Esophagus muscularis mucosa (tissue), 4 donors: ENCODE measurements at regions not wholly inside any gene's neighbourhood (a gene's known extent, or its start where the extent isn't known, plus 50 kb on each side); places are given as distances from the start of the nearest gene placed in this dataset.

Source experiments
- DNase-seq: peaks from one replicate; pipeline ENCODE4 v3.0.0-alpha.2; 2017; ENCODE audit errors: extremely low spot score
- H3K27ac ChIP-seq, 4 donors: fragments of 200-600 bp; sonication (generic); replicated peaks in 1 of 4; 1 replicate in 3 of 4; 2 replicates in 1 of 4; pipeline ENCODE4 v1.5.1; 2016 to 2019; ENCODE audit warnings: mild to moderate bottlenecking in 1 of 4
- H3K27me3 ChIP-seq, 4 donors: fragments of 200-600 bp; sonication (generic); one replicate each; pipeline versions ENCODE4 v1.5.1 to v1.6.0; 2016 to 2019
- H3K36me3 ChIP-seq, 4 donors: fragments of 200-600 bp; sonication (generic); one replicate each; pipeline ENCODE4 v1.5.1; 2016 to 2019
- H3K4me1 ChIP-seq, 4 donors: fragments of 200-600 bp; sonication (generic); one replicate each; pipeline ENCODE4 v1.5.1; 2016 to 2019
- H3K4me3 ChIP-seq, 4 donors: fragments of 200-600 bp; sonication (generic); 1 replicate in 2 of 4; 2 replicates in 2 of 4; pipeline ENCODE4 v1.5.1; 2016 to 2019; ENCODE audit warnings: mild to moderate bottlenecking in 4 of 4, moderate library complexity in 1 of 4
- H3K9me3 ChIP-seq, 4 donors: fragments of 200-600 bp; sonication (generic); 1 replicate in 3 of 4; 2 replicates in 1 of 4; pipeline ENCODE4 v1.5.1; 2016 to 2019
- CTCF ChIP-seq, 3 experiments: fragments of 200-600 bp in 2 of 3; fragments of 450-650 bp in 1 of 3; sonication (generic) in 2 of 3; IDR thresholded peaks; one replicate each; pipeline ENCODE4 v1.5.1; 2017 to 2019; ENCODE audit warnings: antibody characterized with exemption in 3 of 3, mild to moderate bottlenecking in 2 of 3, moderate library complexity in 1 of 3
- EP300 ChIP-seq: sonication (generic); formaldehyde crosslinking; IDR thresholded peaks from one replicate; pipeline ENCODE4 v1.6.1; 2017; ENCODE audit warnings: antibody characterized with exemption
- POLR2A ChIP-seq: fragments of 450-650 bp; IDR thresholded peaks from one replicate; pipeline ENCODE4 v1.6.1; 2017; ENCODE audit warnings: antibody characterized with exemption, moderate library complexity, mild to moderate bottlenecking, low read depth
- POLR2AphosphoS5 ChIP-seq, 2 donors: sonication (generic); formaldehyde crosslinking; IDR thresholded peaks; one replicate each; pipeline ENCODE4 v1.6.1; 2017; ENCODE audit warnings: antibody characterized with exemption in 2 of 2
- WGBS: methylation state at CpG from one replicate; pipeline ENCODE4 v1.1.5; 2018; 5-methylcytosine and 5-hydroxymethylcytosine counted together
- intact Hi-C: fragments of 100-400 bp; cut with DNase I; formaldehyde crosslinking; loops from one replicate; pipeline ENCODE4 v1.15.1; 2023

GRCh38 chr21:27277110-27277509, 310.2 kb upstream of the ADAMTS5 start:
- peaks cover 0 to 15% (median 7%) of the 10 kb centered on the region in 4 donors for H3K4me1 ChIP-seq
- DNase-seq: no peak
- H3K27me3 ChIP-seq: no peaks in the 10 kb centered on the region
- H3K36me3 ChIP-seq: no peaks in the 10 kb centered on the region
- no peak overlapping the region for H3K4me3 ChIP-seq
- no peaks in the 10 kb centered on the region for H3K9me3 ChIP-seq
- intact Hi-C loops: no loop called here
- no peak overlapping the region for H3K27ac ChIP-seq
- TF ChIP-seq POLR2A (no peak), POLR2AphosphoS5 (IDR thresholded peaks at IDR 0.05) (no peak), CTCF (IDR thresholded peaks at IDR 0.05) (no peak), EP300 (no peak)

GRCh38 chr21:27275294-27275927, 308.5 kb upstream of the ADAMTS5 start:
- no peaks in the 10 kb centered on the region for H3K9me3 ChIP-seq
- no peaks in the 10 kb centered on the region for H3K36me3 ChIP-seq
- H3K4me3 ChIP-seq: no peak overlapping the region
- H3K4me1 ChIP-seq: peaks cover 0 to 15% (median 7%) of the 10 kb centered on the region in 4 donors
- peak overlapping the region in 1 of 4 donors; percentile 6 for H3K27ac ChIP-seq
- no peaks in the 10 kb centered on the region for H3K27me3 ChIP-seq
- WGBS: 4% methylated on average over 1 of the region's 1 CpG
- intact Hi-C loops: no loop called here
- no peak for DNase-seq
- TF ChIP-seq POLR2AphosphoS5 (IDR thresholded peaks at IDR 0.05): no peak
- TF ChIP-seq CTCF (IDR thresholded peaks at IDR 0.05): no peak
- no peak for TF ChIP-seq EP300
- no peak for TF ChIP-seq POLR2A

GRCh38 chr21:27269644-27270043, 302.8 kb upstream of the ADAMTS5 start:
- no peak overlapping the region for H3K27ac ChIP-seq
- DNase-seq: no peak
- TF ChIP-seq EP300: no peak
- TF ChIP-seq CTCF (IDR thresholded peaks at IDR 0.05): no peak
- no peak for TF ChIP-seq POLR2A
- TF ChIP-seq POLR2AphosphoS5 (IDR thresholded peaks at IDR 0.05): no peak
- intact Hi-C loops: no loop called here
- H3K4me3 ChIP-seq: no peak overlapping the region
- peaks cover 0 to 5% (median 0%) of the 10 kb centered on the region in 4 donors for H3K4me1 ChIP-seq
- H3K36me3 ChIP-seq: no peaks in the 10 kb centered on the region
- H3K9me3 ChIP-seq: no peaks in the 10 kb centered on the region
- H3K27me3 ChIP-seq: no peaks in the 10 kb centered on the region

GRCh38 chr21:27268290-27268689, 301.4 kb upstream of the ADAMTS5 start:
- TF ChIP-seq POLR2A (no peak), EP300 (no peak), CTCF (IDR thresholded peaks at IDR 0.05) (no peak), POLR2AphosphoS5 (IDR thresholded peaks at IDR 0.05) (no peak)
- WGBS: 79% methylated on average over 2 of the region's 2 CpGs
- Histone ChIP-seq H3K4me3 (no peak overlapping the region), H3K27me3 (no peaks in the 10 kb centered on the region), H3K36me3 (no peaks in the 10 kb centered on the region), H3K27ac (no peak overlapping the region), H3K9me3 (no peaks in the 10 kb centered on the region), H3K4me1 (peaks cover 0 to 5% (median 0%) of the 10 kb centered on the region in 4 donors)
- DNase-seq: no peak
- intact Hi-C loops: no loop called here

- H3K27ac ChIP-seq: no peak overlapping the region
- no peaks in the 10 kb centered on the region for H3K36me3 ChIP-seq
- intact Hi-C loops: no loop called here
- WGBS: 86% methylated on average over 2 of the region's 2 CpGs
- no peaks in the 10 kb centered on the region for H3K9me3 ChIP-seq
- no peaks in the 10 kb centered on the region for H3K27me3 ChIP-seq
- peaks cover 0 to 5% (median 0%) of the 10 kb centered on the region in 4 donors for H3K4me1 ChIP-seq
- H3K4me3 ChIP-seq: no peak overlapping the region
- DNase-seq: no peak
- TF ChIP-seq POLR2AphosphoS5 (IDR thresholded peaks at IDR 0.05): no peak
- no peak for TF ChIP-seq EP300
- TF ChIP-seq POLR2A: no peak
- TF ChIP-seq CTCF (IDR thresholded peaks at IDR 0.05): no peak
These were observed 299.1 kb upstream of the ADAMTS5 start for GRCh38 chr21:27265949-27266348.
